ENCODE measurements at regions not wholly inside any gene's neighbourhood (a gene's known extent, or its start where the extent isn't known, plus 50 kb on each side); places are given as distances from the start of the nearest gene placed in this dataset.
A peak's percentile ranks its signal among the peaks of the same experiment; 100 is the strongest.

- H3K79me2 ChIP-seq (ENCODE audit: insufficient read depth, low read length) = no peaks in the 10 kb centered on the region
- H3K9me2 ChIP-seq (replicated peaks; ENCODE audit: low read depth, low read length) = no peaks in the 10 kb centered on the region
- no peaks in the 10 kb centered on the region for H3K9me3 ChIP-seq (ENCODE audit: insufficient read depth, low read depth, low read length)
- no peak overlapping the region for H3K4me2 ChIP-seq (ENCODE audit: low read depth, low read length, poor library complexity, severe bottlenecking)
- no peaks in the 10 kb centered on the region for H3K27me3 ChIP-seq (ENCODE audit: insufficient read depth, low read length, poor library complexity, severe bottlenecking)
- no peak overlapping the region for H3K4me3 ChIP-seq (ENCODE audit: low read length, poor library complexity, severe bottlenecking)
- H3F3A ChIP-seq (ENCODE audit: low read depth) = no peaks in the 10 kb centered on the region
- H3K4me1 ChIP-seq (ENCODE audit: insufficient read depth, low read length, poor library complexity, severe bottlenecking) = peaks cover 23% of the 10 kb centered on the region
- TF ChIP-seq CTCF (conservative IDR thresholded peaks at IDR 0.05; ENCODE audit: low read length) (no peak), EZH2phosphoT487 (IDR thresholded peaks at IDR 0.05; ENCODE audit: borderline replicate concordance) (no peak)
- H3K36me3 ChIP-seq (ENCODE audit: insufficient read depth, low read length) = no peaks in the 10 kb centered on the region
- no peak overlapping the region for H2AFZ ChIP-seq (ENCODE audit: low read length)
- H4K20me1 ChIP-seq (ENCODE audit: insufficient read depth, low read length, poor library complexity, severe bottlenecking) = no peaks in the 10 kb centered on the region
- H3K9ac ChIP-seq (ENCODE audit: low read depth, low read length, poor library complexity, severe bottlenecking) = no peak overlapping the region
These were observed 242.1 kb upstream of the GSE1 start for GRCh38 chr16:85370881-85371651.

GRCh38 chr16:85371948-85372347 is 241.2 kb upstream of the GSE1 start:
- no peak overlapping the region for H3K4me2 ChIP-seq (ENCODE audit: low read depth, low read length, poor library complexity, severe bottlenecking)
- H3F3A ChIP-seq (ENCODE audit: low read depth) = no peaks in the 10 kb centered on the region
- no peaks in the 10 kb centered on the region for H3K9me3 ChIP-seq (ENCODE audit: insufficient read depth, low read depth, low read length)
- no peaks in the 10 kb centered on the region for H3K27me3 ChIP-seq (ENCODE audit: insufficient read depth, low read length, poor library complexity, severe bottlenecking)
- H2AFZ ChIP-seq (ENCODE audit: low read length) = no peak overlapping the region
- H3K9me2 ChIP-seq (replicated peaks; ENCODE audit: low read depth, low read length) = no peaks in the 10 kb centered on the region
- no peaks in the 10 kb centered on the region for H3K79me2 ChIP-seq (ENCODE audit: insufficient read depth, low read length)
- H3K36me3 ChIP-seq (ENCODE audit: insufficient read depth, low read length) = no peaks in the 10 kb centered on the region
- peaks cover 23% of the 10 kb centered on the region for H3K4me1 ChIP-seq (ENCODE audit: insufficient read depth, low read length, poor library complexity, severe bottlenecking)
- H3K4me3 ChIP-seq (ENCODE audit: low read length, poor library complexity, severe bottlenecking) = no peak overlapping the region
- no peak for TF ChIP-seq CTCF (conservative IDR thresholded peaks at IDR 0.05; ENCODE audit: low read length)
- TF ChIP-seq EZH2phosphoT487 (IDR thresholded peaks at IDR 0.05; ENCODE audit: borderline replicate concordance) = no peak
- H3K9ac ChIP-seq (ENCODE audit: low read depth, low read length, poor library complexity, severe bottlenecking) = peak overlapping the region; percentile 39
- no peaks in the 10 kb centered on the region for H4K20me1 ChIP-seq (ENCODE audit: insufficient read depth, low read length, poor library complexity, severe bottlenecking)

GRCh38 chr16:85372627-85373372 is 240.3 kb upstream of the GSE1 start:
- no peaks in the 10 kb centered on the region for H3K9me2 ChIP-seq (replicated peaks; ENCODE audit: low read depth, low read length)
- H3K36me3 ChIP-seq (ENCODE audit: insufficient read depth, low read length) = no peaks in the 10 kb centered on the region
- peaks cover 23% of the 10 kb centered on the region for H3K4me1 ChIP-seq (ENCODE audit: insufficient read depth, low read length, poor library complexity, severe bottlenecking)
- peak overlapping the region; percentile 37 for H3K4me3 ChIP-seq (ENCODE audit: low read length, poor library complexity, severe bottlenecking)
- H3F3A ChIP-seq (ENCODE audit: low read depth) = no peaks in the 10 kb centered on the region
- no peaks in the 10 kb centered on the region for H4K20me1 ChIP-seq (ENCODE audit: insufficient read depth, low read length, poor library complexity, severe bottlenecking)
- no peak for TF ChIP-seq CTCF (conservative IDR thresholded peaks at IDR 0.05; ENCODE audit: low read length)
- TF ChIP-seq EZH2phosphoT487 (IDR thresholded peaks at IDR 0.05; ENCODE audit: borderline replicate concordance) = no peak
- peak overlapping the region; percentile 70 for H2AFZ ChIP-seq (ENCODE audit: low read length)
- H3K79me2 ChIP-seq (ENCODE audit: insufficient read depth, low read length) = no peaks in the 10 kb centered on the region
- H3K27me3 ChIP-seq (ENCODE audit: insufficient read depth, low read length, poor library complexity, severe bottlenecking) = no peaks in the 10 kb centered on the region
- no peaks in the 10 kb centered on the region for H3K9me3 ChIP-seq (ENCODE audit: insufficient read depth, low read depth, low read length)
- peak overlapping the region; percentile 65 for H3K4me2 ChIP-seq (ENCODE audit: low read depth, low read length, poor library complexity, severe bottlenecking)
- peak overlapping the region; percentile 73 for H3K9ac ChIP-seq (ENCODE audit: low read depth, low read length, poor library complexity, severe bottlenecking)

Measured in Loucy (cell line).